Mucosa of descending colon (tissue), 3 donors: ENCODE measurements at regions not wholly inside any gene's neighbourhood (a gene's known extent, or its start where the extent isn't known, plus 50 kb on each side); places are given as distances from the start of the nearest gene placed in this dataset.
"Not testable (repeated sequence)": the region's sequence is repeated elsewhere in the genome, so short reads cannot be mapped to it uniquely, and the experiment has no call there.

Experiments used
- ATAC-seq: fragments of 200-7000 bp; cut with Tn5 transposase; one replicate; pipeline ENCODE4 v1.9.1; 2020; ENCODE audit warnings: mild to moderate bottlenecking, moderate library complexity
- DNase-seq, 3 donors: peaks; one replicate each; pipeline ENCODE4 v3.0.0-alpha.2; 2020
- H3K36me3 ChIP-seq: fragments of 200-600 bp; one replicate; pipeline ENCODE4 v1.8.0; 2021; ENCODE audit warnings: low read depth, mild to moderate bottlenecking
- H3K4me1 ChIP-seq: fragments of 200-600 bp; one replicate; pipeline ENCODE4 v1.8.0; 2021; ENCODE audit warnings: low read depth, mild to moderate bottlenecking
- H3K4me3 ChIP-seq: fragments of 200-600 bp; one replicate; pipeline ENCODE4 v1.8.0; 2021; ENCODE audit warnings: mild to moderate bottlenecking
- H3K9me3 ChIP-seq: fragments of 200-600 bp; one replicate; pipeline ENCODE4 v1.8.0; 2021; ENCODE audit warnings: mild to moderate bottlenecking
- intact Hi-C, 2 donors: fragments of 100-400 bp; cut with DNase I in 1 of 2; cut with micrococcal nuclease in 1 of 2; formaldehyde crosslinking; loops; one replicate each; pipeline versions ENCODE4 v1.11.0 to v1.11.1; 2022; cut with DNase I, micrococcal nuclease
- TF ChIP-seq, protein P1 (sequence below): fragments of 200-600 bp; IDR thresholded peaks from one replicate; pipeline ENCODE4 v1.8.0; 2022; ENCODE audit warnings: antibody characterized with exemption, mild to moderate bottlenecking
- donor health status: DM: no; HTN: no; CAD: no; lungs with moderate emphysema.
- donor health status: DM: no; HTN: no; CAD: no.
- donor health status: DM: no; HTN: yes; CAD: no.

DNA sequence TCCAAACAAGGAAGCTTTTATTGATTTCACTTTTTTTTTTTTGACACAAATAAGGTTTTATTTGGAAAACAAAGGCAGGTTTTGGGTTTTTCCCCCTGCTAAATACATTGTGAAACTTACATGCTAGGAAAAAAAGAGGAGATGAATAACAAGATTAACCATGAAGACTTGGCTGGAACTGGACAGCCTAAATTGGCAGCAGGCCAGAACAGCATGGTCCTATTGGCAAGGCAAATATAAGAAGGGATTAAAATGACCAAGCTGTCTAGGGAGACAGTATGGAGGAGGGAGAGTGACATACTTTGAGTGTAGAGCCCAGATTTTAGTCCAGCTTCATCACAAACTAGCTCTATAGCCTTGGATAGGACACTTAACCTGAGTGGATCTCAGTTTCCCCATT, 63.9 kb upstream of the BBX start:
- no peak overlapping the region for H3K4me3 ChIP-seq
- no peaks in the 10 kb centered on the region for H3K9me3 ChIP-seq
- ATAC-seq, result no peak
- no peak for DNase-seq
- no peaks in the 10 kb centered on the region for H3K36me3 ChIP-seq
- intact Hi-C loops, result no loop called here
- H3K4me1 ChIP-seq, result no peaks in the 10 kb centered on the region
- TF ChIP-seq, protein P1, sequence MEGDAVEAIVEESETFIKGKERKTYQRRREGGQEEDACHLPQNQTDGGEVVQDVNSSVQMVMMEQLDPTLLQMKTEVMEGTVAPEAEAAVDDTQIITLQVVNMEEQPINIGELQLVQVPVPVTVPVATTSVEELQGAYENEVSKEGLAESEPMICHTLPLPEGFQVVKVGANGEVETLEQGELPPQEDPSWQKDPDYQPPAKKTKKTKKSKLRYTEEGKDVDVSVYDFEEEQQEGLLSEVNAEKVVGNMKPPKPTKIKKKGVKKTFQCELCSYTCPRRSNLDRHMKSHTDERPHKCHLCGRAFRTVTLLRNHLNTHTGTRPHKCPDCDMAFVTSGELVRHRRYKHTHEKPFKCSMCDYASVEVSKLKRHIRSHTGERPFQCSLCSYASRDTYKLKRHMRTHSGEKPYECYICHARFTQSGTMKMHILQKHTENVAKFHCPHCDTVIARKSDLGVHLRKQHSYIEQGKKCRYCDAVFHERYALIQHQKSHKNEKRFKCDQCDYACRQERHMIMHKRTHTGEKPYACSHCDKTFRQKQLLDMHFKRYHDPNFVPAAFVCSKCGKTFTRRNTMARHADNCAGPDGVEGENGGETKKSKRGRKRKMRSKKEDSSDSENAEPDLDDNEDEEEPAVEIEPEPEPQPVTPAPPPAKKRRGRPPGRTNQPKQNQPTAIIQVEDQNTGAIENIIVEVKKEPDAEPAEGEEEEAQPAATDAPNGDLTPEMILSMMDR, result no peak

DNA sequence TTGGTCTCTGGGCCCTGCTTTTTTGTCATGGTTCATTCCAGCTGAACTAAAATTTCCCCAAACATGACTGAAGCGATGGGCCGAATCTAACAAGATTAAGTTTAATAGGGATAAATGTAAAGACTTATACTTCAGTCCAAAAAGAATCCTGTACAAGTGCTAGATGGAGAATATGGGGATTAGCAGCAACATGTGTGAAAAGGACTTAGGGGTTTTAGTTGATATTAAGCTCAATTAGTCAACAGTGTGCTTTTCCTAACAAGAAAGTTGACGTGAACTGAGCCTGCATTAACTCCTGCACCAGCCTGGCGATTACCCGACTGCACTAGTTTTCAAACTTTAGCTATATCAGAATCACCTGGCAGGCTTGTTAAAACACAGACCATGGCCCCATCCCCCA, 61.0 kb upstream of the BBX start:
- ATAC-seq, result no peak

DNA sequence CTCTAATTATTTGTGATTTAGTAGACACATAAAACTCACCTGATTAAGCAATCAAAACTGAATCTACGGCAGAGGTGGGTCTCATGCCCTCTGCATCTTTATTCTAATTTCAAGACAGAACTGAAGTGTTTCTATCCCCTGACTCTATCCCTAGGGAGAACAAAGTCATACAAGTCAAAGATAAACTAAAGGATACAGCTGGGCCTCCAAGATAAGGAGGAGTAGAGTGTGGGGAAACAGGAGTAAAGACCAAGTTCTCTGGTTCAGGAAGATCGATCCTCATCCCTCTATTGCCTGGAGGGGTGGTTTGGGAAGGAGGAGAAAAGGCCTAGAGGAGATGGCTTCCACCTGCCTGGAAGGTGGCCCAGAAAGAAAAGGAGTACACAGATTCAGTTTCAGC, 58.7 kb upstream of the BBX start:
- Histone ChIP-seq H3K9me3 (no peaks in the 10 kb centered on the region), H3K4me1 (no peaks in the 10 kb centered on the region), H3K4me3 (no peak overlapping the region), H3K36me3 (no peaks in the 10 kb centered on the region)
- no peak for ATAC-seq
- intact Hi-C loops, result no loop called here
- DNase-seq, result no peak
- TF ChIP-seq, protein P1, result no peak

More for the DNA sequence above, 61.0 kb upstream of the BBX start:
- intact Hi-C loops, result no loop called here
- Histone ChIP-seq H3K4me1 (no peaks in the 10 kb centered on the region), H3K9me3 (no peaks in the 10 kb centered on the region), H3K36me3 (no peaks in the 10 kb centered on the region), H3K4me3 (no peak overlapping the region)
- TF ChIP-seq, protein P1, result no peak
- no peak for DNase-seq

DNA sequence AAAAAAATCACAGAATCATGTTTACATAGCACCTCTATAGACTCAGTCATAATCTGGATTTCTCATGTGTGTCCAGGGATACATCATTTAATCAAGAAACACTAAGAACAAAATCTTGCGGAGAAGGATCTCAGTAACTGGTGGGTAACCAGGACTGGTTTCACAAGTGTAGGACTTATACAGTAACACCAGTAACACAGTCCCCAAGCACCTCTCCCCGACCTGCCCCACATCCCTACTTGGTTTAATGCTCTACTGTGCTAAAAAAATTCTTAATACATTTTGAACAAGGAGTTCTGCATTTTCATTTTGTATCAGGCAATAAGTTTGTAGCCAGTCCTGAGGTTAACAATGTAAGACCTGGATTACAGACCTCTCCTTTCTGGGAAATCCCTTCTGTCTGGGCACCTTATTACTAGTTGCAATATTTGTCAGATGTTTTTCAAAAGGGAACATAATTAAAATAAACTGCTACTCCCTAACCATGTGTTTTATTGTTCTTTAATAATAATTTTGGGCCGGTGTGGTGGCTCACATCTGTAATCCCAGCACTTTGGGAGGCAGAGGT, 57.6 kb upstream of the BBX start:
- H3K4me3 ChIP-seq, result no peak overlapping the region
- intact Hi-C loops, result no loop called here
- DNase-seq (no peak), ATAC-seq (no peak)
- H3K36me3 ChIP-seq, result no peaks in the 10 kb centered on the region
- no peaks in the 10 kb centered on the region for H3K4me1 ChIP-seq
- no peaks in the 10 kb centered on the region for H3K9me3 ChIP-seq
- TF ChIP-seq, protein P1, result no peak

DNA sequence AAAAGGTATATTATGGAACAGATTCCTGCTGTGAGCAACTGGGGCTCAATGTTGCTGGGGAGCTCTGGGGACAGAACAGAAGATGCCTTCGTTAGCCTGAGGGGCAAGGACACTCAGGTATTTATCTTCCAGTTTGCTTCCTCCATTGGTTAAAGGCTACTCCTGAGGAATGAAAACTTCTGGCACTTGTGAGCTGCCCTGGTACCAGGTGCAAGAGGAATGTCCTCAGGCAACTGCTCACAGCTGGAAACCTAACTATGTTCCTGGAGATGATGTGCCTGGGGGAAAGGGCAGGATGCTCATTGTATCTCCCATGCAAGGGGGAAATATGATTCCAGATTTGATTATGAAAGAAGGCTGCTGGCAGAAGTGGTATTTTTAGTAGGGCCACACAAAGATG, 54.0 kb upstream of the BBX start:
- DNase-seq (no peak), ATAC-seq (no peak)
- Histone ChIP-seq H3K4me1 (peaks cover 2% of the 10 kb centered on the region), H3K4me3 (no peak overlapping the region), H3K36me3 (no peaks in the 10 kb centered on the region), H3K9me3 (no peaks in the 10 kb centered on the region)
- TF ChIP-seq, protein P1, result no peak
- intact Hi-C loops, result no loop called here

DNA sequence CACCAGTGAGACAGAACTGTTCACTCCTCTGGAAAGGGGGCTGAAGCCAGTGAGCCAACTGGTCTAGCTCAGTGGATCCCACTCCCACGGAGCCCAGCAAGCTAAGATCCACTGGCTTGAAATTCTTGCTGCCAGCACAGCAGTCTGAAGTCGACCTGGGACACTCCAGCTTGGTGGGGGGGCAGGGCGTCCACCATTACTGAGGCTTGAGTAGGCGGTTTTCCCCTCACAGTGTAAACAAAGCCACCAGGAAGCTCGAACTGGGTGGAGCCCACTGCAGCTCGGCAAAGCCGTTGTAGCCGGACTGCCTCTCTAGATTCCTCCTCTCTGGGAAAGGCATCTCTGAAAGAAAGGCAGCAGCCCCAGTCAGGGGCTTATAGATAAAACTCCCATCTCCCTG, 52.3 kb upstream of the BBX start:
- H3K36me3 ChIP-seq, H3K4me3 ChIP-seq, ATAC-seq, intact Hi-C loops, H3K9me3 ChIP-seq, H3K4me1 ChIP-seq: not testable (repeated sequence)
- peak; percentile 65 to 71 (median 70) for DNase-seq
